BLaER1 treated with 17β-estradiol and CSF1 and Interleukin-3, amounts not matched to agents 10 nM and 100 nM (cell line): ENCODE measurements at regions not wholly inside any gene's neighbourhood (a gene's known extent, or its start where the extent isn't known, plus 50 kb on each side); places are given as distances from the start of the nearest gene placed in this dataset.
A peak's percentile ranks its signal among the peaks of the same experiment; 100 is the strongest.

Experiments
- H3K27ac ChIP-seq, 11 experiments: shearing (Covaris generic); formaldehyde crosslinking; 2 replicates each; pipeline ENCODE4 v1.8.1; 2022
- H3K27me3 ChIP-seq, 11 experiments: shearing (Covaris generic); formaldehyde crosslinking; 2 replicates each; pipeline ENCODE4 v1.8.1; 2022
- H3K36me3 ChIP-seq, 11 experiments: shearing (Covaris generic); formaldehyde crosslinking; 2 replicates each; pipeline ENCODE4 v1.8.1; 2022
- H3K4me1 ChIP-seq, 10 experiments: shearing (Covaris generic); formaldehyde crosslinking; 2 replicates each; pipeline ENCODE4 v1.8.1; 2022
- H3K4me2 ChIP-seq, 11 experiments: shearing (Covaris generic); formaldehyde crosslinking; 2 replicates each; pipeline ENCODE4 v1.8.1; 2022
- H3K4me3 ChIP-seq, 10 experiments: shearing (Covaris generic); formaldehyde crosslinking; 2 replicates each; pipeline ENCODE4 v1.8.1; 2022
- H3K9ac ChIP-seq, 11 experiments: shearing (Covaris generic); formaldehyde crosslinking; 2 replicates each; pipeline ENCODE4 v1.8.1; 2022
- H3K9me3 ChIP-seq, 11 experiments: shearing (Covaris generic); formaldehyde crosslinking; replicated peaks in 1 of 11; 2 replicates each; pipeline ENCODE4 v1.8.1; 2022
- H4K20me1 ChIP-seq, 11 experiments: shearing (Covaris generic); formaldehyde crosslinking; 2 replicates each; pipeline ENCODE4 v1.8.1; 2022
- Cebpa-rat ChIP-seq, 11 experiments: shearing (Covaris generic); IDR thresholded peaks; 2 replicates each; pipeline ENCODE4 v1.8.1; 2022

GRCh38 chr10:131456411-131456810 is 144.9 kb upstream of the TCERG1L start:
- Histone ChIP-seq H3K4me3 (no peak overlapping the region), H4K20me1 (0 out of 22 replicates have a peak, but pooled peaks cover 0 to 4% (median 0%) of the 10 kb centered on the region in 11 experiments), H3K36me3 (no peaks in the 10 kb centered on the region), H3K4me2 (peak overlapping the region in 10 of 11 experiments; percentile 23 to 82 (median 72); a peak in 19 of 22 replicates), H3K9me3 (no peaks in the 10 kb centered on the region), H3K9ac (no peak overlapping the region), H3K27me3 (peaks cover 0 to 37% (median 0%) of the 10 kb centered on the region in 11 experiments; a peak in 7 of 22 replicates), H3K4me1 (peaks cover 6 to 66% (median 62%) of the 10 kb centered on the region in 10 experiments), H3K27ac (no peak overlapping the region)
- no peak for TF ChIP-seq Cebpa-rat (IDR thresholded peaks at IDR 0.05)

GRCh38 chr10:131461093-131461492 is 149.6 kb upstream of the TCERG1L start:
- Histone ChIP-seq H3K4me3 (no peak overlapping the region), H3K4me1 (peaks cover 5 to 20% (median 18%) of the 10 kb centered on the region in 10 experiments; a peak in 19 of 20 replicates), H4K20me1 (no peaks in the 10 kb centered on the region), H3K4me2 (no peak overlapping the region), H3K27ac (no peak overlapping the region), H3K36me3 (no peaks in the 10 kb centered on the region), H3K27me3 (peaks cover 0 to 17% (median 0%) of the 10 kb centered on the region in 11 experiments; a peak in 6 of 22 replicates), H3K9ac (no peak overlapping the region), H3K9me3 (no peaks in the 10 kb centered on the region)
- no peak for TF ChIP-seq Cebpa-rat (IDR thresholded peaks at IDR 0.05)

- no peaks in the 10 kb centered on the region for H3K9me3 ChIP-seq
- no peak overlapping the region for H3K27ac ChIP-seq
- H3K4me3 ChIP-seq, result no peak overlapping the region
- H3K4me2 ChIP-seq, result no peak overlapping the region
- no peaks in the 10 kb centered on the region for H4K20me1 ChIP-seq
- no peak for TF ChIP-seq Cebpa-rat (IDR thresholded peaks at IDR 0.05)
- H3K9ac ChIP-seq, result no peak overlapping the region
- no peaks in the 10 kb centered on the region for H3K27me3 ChIP-seq
- H3K4me1 ChIP-seq, result no peaks in the 10 kb centered on the region
- H3K36me3 ChIP-seq, result no peaks in the 10 kb centered on the region
Observed at GRCh38 chr10:131464789-131465188, 153.3 kb upstream of the TCERG1L start.

GRCh38 chr10:131469551-131469950 is 158.0 kb upstream of the TCERG1L start:
- Histone ChIP-seq H4K20me1 (no peaks in the 10 kb centered on the region), H3K4me2 (no peak overlapping the region), H3K4me1 (no peaks in the 10 kb centered on the region), H3K9me3 (no peaks in the 10 kb centered on the region), H3K36me3 (no peaks in the 10 kb centered on the region), H3K27ac (no peak overlapping the region), H3K27me3 (no peaks in the 10 kb centered on the region), H3K9ac (no peak overlapping the region), H3K4me3 (no peak overlapping the region)
- no peak for TF ChIP-seq Cebpa-rat (IDR thresholded peaks at IDR 0.05)

GRCh38 chr10:131473645-131474044 is 162.1 kb upstream of the TCERG1L start:
- Histone ChIP-seq H3K27me3 (no peaks in the 10 kb centered on the region), H3K27ac (no peak overlapping the region), H3K9ac (no peak overlapping the region), H4K20me1 (no peaks in the 10 kb centered on the region), H3K9me3 (no peaks in the 10 kb centered on the region), H3K4me2 (no peak overlapping the region), H3K36me3 (no peaks in the 10 kb centered on the region), H3K4me3 (no peak overlapping the region), H3K4me1 (peaks cover 0 to 7% (median 0%) of the 10 kb centered on the region in 10 experiments; a peak in 3 of 20 replicates)
- no peak for TF ChIP-seq Cebpa-rat (IDR thresholded peaks at IDR 0.05)

GRCh38 chr10:131474416-131474815 is 162.9 kb upstream of the TCERG1L start:
- TF ChIP-seq Cebpa-rat (IDR thresholded peaks at IDR 0.05), result no peak
- Histone ChIP-seq H3K4me1 (peaks cover 0 to 7% (median 0%) of the 10 kb centered on the region in 10 experiments; a peak in 3 of 20 replicates), H3K36me3 (no peaks in the 10 kb centered on the region), H4K20me1 (no peaks in the 10 kb centered on the region), H3K4me3 (no peak overlapping the region), H3K27me3 (no peaks in the 10 kb centered on the region), H3K4me2 (no peak overlapping the region), H3K9me3 (no peaks in the 10 kb centered on the region), H3K9ac (no peak overlapping the region), H3K27ac (no peak overlapping the region)

- H3K36me3 ChIP-seq, result no peaks in the 10 kb centered on the region
- H3K27me3 ChIP-seq, result no peaks in the 10 kb centered on the region
- TF ChIP-seq Cebpa-rat (IDR thresholded peaks at IDR 0.05), result no peak
Observed at GRCh38 chr10:131475043-131475442, 163.5 kb upstream of the TCERG1L start.

GRCh38 chr10:131475803-131476202 is 164.3 kb upstream of the TCERG1L start:
- no peaks in the 10 kb centered on the region for H3K9me3 ChIP-seq

More at GRCh38 chr10:131475043-131475442, 163.5 kb upstream of the TCERG1L start:
- H3K9ac ChIP-seq, result no peak overlapping the region
- no peaks in the 10 kb centered on the region for H4K20me1 ChIP-seq
- peaks cover 0 to 7% (median 0%) of the 10 kb centered on the region in 10 experiments; a peak in 3 of 20 replicates for H3K4me1 ChIP-seq
- no peaks in the 10 kb centered on the region for H3K9me3 ChIP-seq
- H3K27ac ChIP-seq, result no peak overlapping the region
- H3K4me2 ChIP-seq, result no peak overlapping the region
- no peak overlapping the region for H3K4me3 ChIP-seq

GRCh38 chr10:131477457-131478121 is 166.1 kb upstream of the TCERG1L start:
- Histone ChIP-seq H3K4me3 (no peak overlapping the region), H3K4me1 (peaks cover 0 to 7% (median 0%) of the 10 kb centered on the region in 10 experiments; a peak in 3 of 20 replicates), H4K20me1 (no peaks in the 10 kb centered on the region), H3K9ac (no peak overlapping the region), H3K27ac (no peak overlapping the region), H3K4me2 (no peak overlapping the region), H3K9me3 (no peaks in the 10 kb centered on the region), H3K36me3 (no peaks in the 10 kb centered on the region), H3K27me3 (no peaks in the 10 kb centered on the region)
- no peak for TF ChIP-seq Cebpa-rat (IDR thresholded peaks at IDR 0.05)

More at GRCh38 chr10:131475803-131476202, 164.3 kb upstream of the TCERG1L start:
- H3K4me3 ChIP-seq, result no peak overlapping the region
- no peaks in the 10 kb centered on the region for H4K20me1 ChIP-seq
- no peaks in the 10 kb centered on the region for H3K36me3 ChIP-seq
- H3K27ac ChIP-seq, result no peak overlapping the region
- H3K4me1 ChIP-seq, result peaks cover 0 to 7% (median 0%) of the 10 kb centered on the region in 10 experiments; a peak in 3 of 20 replicates
- no peak for TF ChIP-seq Cebpa-rat (IDR thresholded peaks at IDR 0.05)
- H3K9ac ChIP-seq, result no peak overlapping the region
- H3K27me3 ChIP-seq, result no peaks in the 10 kb centered on the region
- no peak overlapping the region for H3K4me2 ChIP-seq
